ENCODE measurements at regions not wholly inside any gene's neighbourhood (a gene's known extent, or its start where the extent isn't known, plus 50 kb on each side); places are given as distances from the start of the nearest gene placed in this dataset.

- DNase-seq (ENCODE audit: low spot score in 2 of 2) (no peak), ATAC-seq (replicated peaks; ENCODE audit: extremely low read depth, poor library complexity, severe bottlenecking) (no peak)
- H3K9me3 Mint-ChIP-seq: no peaks in the 10 kb centered on the region
- peaks cover 60% of the 10 kb centered on the region for H3K27me3 Mint-ChIP-seq
- peaks cover 2% of the 10 kb centered on the region for H3K36me3 Mint-ChIP-seq (ENCODE audit: insufficient read depth)
- no peaks in the 10 kb centered on the region for H3K4me1 Mint-ChIP-seq
- H3K4me3 Mint-ChIP-seq: no peak overlapping the region
- H3K27ac Mint-ChIP-seq (ENCODE audit: low read depth): no peak overlapping the region
Observed at GRCh38 chr20:63090052-63090451, 83.3 kb upstream of the BHLHE23 start.

GRCh38 chr20:63089051-63089907, 82.5 kb upstream of the BHLHE23 start:
- Mint-ChIP-seq H3K27me3 (peaks cover 56% of the 10 kb centered on the region), H3K9me3 (no peaks in the 10 kb centered on the region), H3K27ac (ENCODE audit: low read depth) (no peak overlapping the region), H3K36me3 (ENCODE audit: insufficient read depth) (peaks cover 2% of the 10 kb centered on the region), H3K4me1 (no peaks in the 10 kb centered on the region), H3K4me3 (no peak overlapping the region)
- DNase-seq (ENCODE audit: low spot score in 2 of 2) (no peak), ATAC-seq (replicated peaks; ENCODE audit: extremely low read depth, poor library complexity, severe bottlenecking) (no peak)

- Mint-ChIP-seq H3K27ac (ENCODE audit: low read depth) (no peak overlapping the region), H3K36me3 (ENCODE audit: insufficient read depth) (peaks cover 2% of the 10 kb centered on the region), H3K9me3 (no peaks in the 10 kb centered on the region), H3K4me3 (no peak overlapping the region), H3K4me1 (no peaks in the 10 kb centered on the region), H3K27me3 (peaks cover 57% of the 10 kb centered on the region)
- DNase-seq (ENCODE audit: low spot score in 2 of 2) (no peak), ATAC-seq (replicated peaks; ENCODE audit: extremely low read depth, poor library complexity, severe bottlenecking) (no peak)
Observed at GRCh38 chr20:63087872-63088680, 81.3 kb upstream of the BHLHE23 start.

GRCh38 chr20:63087236-63087871, 80.6 kb upstream of the BHLHE23 start:
- H3K27ac Mint-ChIP-seq (ENCODE audit: low read depth): no peak overlapping the region
- no peak overlapping the region for H3K4me3 Mint-ChIP-seq
- peaks cover 5% of the 10 kb centered on the region for H3K36me3 Mint-ChIP-seq (ENCODE audit: insufficient read depth)
- no peaks in the 10 kb centered on the region for H3K9me3 Mint-ChIP-seq
- ATAC-seq (replicated peaks; ENCODE audit: extremely low read depth, poor library complexity, severe bottlenecking) (no peak), DNase-seq (ENCODE audit: low spot score in 2 of 2) (no peak)
- peaks cover 64% of the 10 kb centered on the region for H3K27me3 Mint-ChIP-seq
- no peaks in the 10 kb centered on the region for H3K4me1 Mint-ChIP-seq

- H3K27ac Mint-ChIP-seq (ENCODE audit: low read depth): no peak overlapping the region
Observed at GRCh38 chr20:63086421-63087235, 79.9 kb upstream of the BHLHE23 start.

GRCh38 chr20:63085151-63085861, 78.5 kb upstream of the BHLHE23 start:
- H3K27ac Mint-ChIP-seq (ENCODE audit: low read depth): no peak overlapping the region
- no peak for ATAC-seq (replicated peaks; ENCODE audit: extremely low read depth, poor library complexity, severe bottlenecking)
- peaks cover 67% of the 10 kb centered on the region for H3K27me3 Mint-ChIP-seq

More at GRCh38 chr20:63086421-63087235, 79.9 kb upstream of the BHLHE23 start:
- DNase-seq (ENCODE audit: low spot score in 2 of 2) (no peak), ATAC-seq (replicated peaks; ENCODE audit: extremely low read depth, poor library complexity, severe bottlenecking) (no peak)
- Mint-ChIP-seq H3K4me3 (no peak overlapping the region), H3K36me3 (ENCODE audit: insufficient read depth) (peaks cover 5% of the 10 kb centered on the region), H3K9me3 (no peaks in the 10 kb centered on the region), H3K4me1 (no peaks in the 10 kb centered on the region), H3K27me3 (peaks cover 71% of the 10 kb centered on the region)

GRCh38 chr20:63084563-63084927, 77.8 kb upstream of the BHLHE23 start:
- no peak for DNase-seq (ENCODE audit: low spot score in 2 of 2)
- Mint-ChIP-seq H3K4me3 (no peak overlapping the region), H3K27ac (ENCODE audit: low read depth) (no peak overlapping the region), H3K36me3 (ENCODE audit: insufficient read depth) (peaks cover 5% of the 10 kb centered on the region), H3K9me3 (no peaks in the 10 kb centered on the region), H3K4me1 (no peaks in the 10 kb centered on the region), H3K27me3 (peaks cover 75% of the 10 kb centered on the region)
- ATAC-seq (replicated peaks; ENCODE audit: extremely low read depth, poor library complexity, severe bottlenecking): no peak

More at GRCh38 chr20:63085151-63085861, 78.5 kb upstream of the BHLHE23 start:
- Mint-ChIP-seq H3K4me3 (no peak overlapping the region), H3K9me3 (no peaks in the 10 kb centered on the region), H3K4me1 (no peaks in the 10 kb centered on the region), H3K36me3 (ENCODE audit: insufficient read depth) (peaks cover 5% of the 10 kb centered on the region)
- no peak for DNase-seq (ENCODE audit: low spot score in 2 of 2)

- peaks cover 73% of the 10 kb centered on the region for H3K27me3 Mint-ChIP-seq
- no peak for DNase-seq (ENCODE audit: low spot score in 2 of 2)
- ATAC-seq (replicated peaks; ENCODE audit: extremely low read depth, poor library complexity, severe bottlenecking): no peak
- H3K9me3 Mint-ChIP-seq: no peaks in the 10 kb centered on the region
- peaks cover 5% of the 10 kb centered on the region for H3K36me3 Mint-ChIP-seq (ENCODE audit: insufficient read depth)
- no peak overlapping the region for H3K27ac Mint-ChIP-seq (ENCODE audit: low read depth)
- no peaks in the 10 kb centered on the region for H3K4me1 Mint-ChIP-seq
- no peak overlapping the region for H3K4me3 Mint-ChIP-seq
Observed at GRCh38 chr20:63083831-63084562, 77.2 kb upstream of the BHLHE23 start.

- peaks cover 73% of the 10 kb centered on the region for H3K27me3 Mint-ChIP-seq
- H3K27ac Mint-ChIP-seq (ENCODE audit: low read depth): no peak overlapping the region
- H3K4me1 Mint-ChIP-seq: no peaks in the 10 kb centered on the region
- H3K36me3 Mint-ChIP-seq (ENCODE audit: insufficient read depth): peaks cover 5% of the 10 kb centered on the region
- no peak overlapping the region for H3K4me3 Mint-ChIP-seq
- peaks cover 6% of the 10 kb centered on the region for H3K9me3 Mint-ChIP-seq
- DNase-seq (ENCODE audit: low spot score in 2 of 2) (no peak), ATAC-seq (replicated peaks; ENCODE audit: extremely low read depth, poor library complexity, severe bottlenecking) (no peak)
Observed at GRCh38 chr20:63082939-63083735, 76.4 kb upstream of the BHLHE23 start.

GRCh38 chr20:63082308-63082938, 75.7 kb upstream of the BHLHE23 start:
- ATAC-seq (replicated peaks; ENCODE audit: extremely low read depth, poor library complexity, severe bottlenecking): no peak
- Mint-ChIP-seq H3K9me3 (peaks cover 10% of the 10 kb centered on the region), H3K4me3 (no peak overlapping the region), H3K27ac (ENCODE audit: low read depth) (no peak overlapping the region), H3K27me3 (peaks cover 72% of the 10 kb centered on the region), H3K36me3 (ENCODE audit: insufficient read depth) (peaks cover 5% of the 10 kb centered on the region), H3K4me1 (no peaks in the 10 kb centered on the region)
- no peak for DNase-seq (ENCODE audit: low spot score in 2 of 2)
